GM12891 (cell line): ENCODE measurements at regions not wholly inside any gene's neighbourhood (a gene's known extent, or its start where the extent isn't known, plus 50 kb on each side); places are given as distances from the start of the nearest gene placed in this dataset.

Experiments
- PAX5 ChIP-seq: IDR thresholded peaks from 2 replicates; pipeline ENCODE4 v1.6.1; 2011; ENCODE audit warnings: low read length, moderate library complexity, mild to moderate bottlenecking; ENCODE audit not compliant: insufficient read depth, severe bottlenecking
- POLR2A ChIP-seq: IDR thresholded peaks from 2 replicates; pipeline ENCODE4 v1.6.1; 2011; ENCODE audit warnings: low read depth, low read length, control low read depth
- POLR2AphosphoS5 ChIP-seq: IDR thresholded peaks from 2 replicates; pipeline ENCODE4 v1.6.1; 2011; ENCODE audit warnings: low read depth, low read length, control low read depth
- POU2F2 ChIP-seq: IDR thresholded peaks from 2 replicates; pipeline ENCODE4 v1.6.1; 2011; ENCODE audit warnings: low read depth, mild to moderate bottlenecking, control low read depth, low read length, moderate library complexity
- SPI1 ChIP-seq: IDR thresholded peaks from 2 replicates; pipeline ENCODE4 v1.6.1; 2011; ENCODE audit warnings: low read depth, low read length, control low read depth
- TAF1 ChIP-seq: IDR thresholded peaks from 2 replicates; pipeline ENCODE4 v1.6.1; 2011; ENCODE audit warnings: low read depth, low read length, control low read depth

DNA sequence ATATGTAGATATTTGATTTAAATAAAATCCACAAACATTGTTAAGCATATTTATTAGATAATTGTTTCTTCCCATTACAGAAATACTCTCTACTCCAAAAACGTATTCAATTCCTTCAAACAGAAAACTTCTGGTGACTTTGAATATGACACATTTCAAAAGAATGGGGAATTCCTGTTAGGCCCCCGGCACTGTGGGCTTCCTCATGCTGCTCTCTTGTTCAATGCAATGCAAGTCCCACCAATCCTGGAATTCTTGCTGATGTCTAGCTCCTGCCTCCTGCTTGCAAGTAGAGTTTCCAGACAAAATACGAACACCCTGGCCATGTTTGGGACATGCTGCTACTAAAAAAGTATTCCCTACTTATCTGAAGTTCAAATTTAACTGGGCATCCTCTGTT, 544.1 kb downstream of the QKI start:
- no peak for TF ChIP-seq POLR2A
- TF ChIP-seq POLR2AphosphoS5 = no peak
- no peak for TF ChIP-seq TAF1
- TF ChIP-seq SPI1 = 0 out of 2 replicates have a peak, but pooled peaks have one; percentile 11
- TF ChIP-seq POU2F2 = no peak
- no peak for TF ChIP-seq PAX5
